ENCODE measurements at regions not wholly inside any gene's neighbourhood (a gene's known extent, or its start where the extent isn't known, plus 50 kb on each side); places are given as distances from the start of the nearest gene placed in this dataset.
"Not testable (repeated sequence)": the region's sequence is repeated elsewhere in the genome, so short reads cannot be mapped to it uniquely, and the experiment has no call there.

DNA sequence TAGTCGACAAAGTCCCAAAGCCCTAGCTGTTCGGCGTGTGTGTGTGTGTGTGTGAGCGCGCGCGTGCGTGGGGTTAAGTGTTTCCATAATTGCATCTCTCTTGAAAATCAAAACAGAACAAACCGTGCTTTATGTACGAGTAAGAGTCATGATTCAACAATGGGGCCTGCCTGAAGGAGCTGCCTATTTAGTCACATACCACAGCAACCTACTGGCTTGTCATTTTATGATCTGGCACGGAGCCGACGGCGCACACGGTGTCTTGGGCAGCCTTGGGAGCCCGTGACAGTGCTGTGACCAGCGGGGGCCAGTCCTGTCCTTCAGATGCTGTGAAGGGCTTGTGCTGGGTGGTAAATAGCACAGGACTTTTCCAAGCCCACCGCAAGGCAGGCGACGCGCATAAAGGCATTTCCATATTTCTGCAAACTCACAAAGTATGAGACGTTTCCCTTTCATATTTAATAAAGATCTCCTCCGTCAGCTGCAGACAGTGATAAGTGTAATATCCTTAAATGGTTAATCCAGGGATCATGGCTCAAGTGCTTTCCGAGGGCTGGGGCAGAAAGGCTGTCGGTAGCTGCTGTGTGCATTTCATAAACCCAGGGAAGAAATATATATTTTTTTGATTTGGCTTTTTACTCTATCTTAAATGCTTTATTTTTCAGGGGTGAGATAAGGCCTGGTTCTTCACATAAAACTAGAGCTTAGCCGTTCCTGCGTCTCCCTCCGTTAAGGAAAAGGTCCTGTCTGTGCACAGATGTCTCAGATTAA lies 270.2 kb upstream of the IRX1 start:
- in situ Hi-C loops (cut with HindIII; ENCODE audit: low pct_unique_long_range_greater_than_20kb, low sequenced_read_pairs) = no loop called here
- DNase-seq (ENCODE audit: low read depth in 1 of 2, low spot score in 1 of 2) = peak; percentile 35 to 45
- TF ChIP-seq JUND (IDR thresholded peaks at IDR 0.05; ENCODE audit: low read depth) = no peak

GRCh38 chr5:3324421-3325101 lies 271.1 kb upstream of the IRX1 start:
- peak in 1 of 2 experiments; percentile 26 for DNase-seq (ENCODE audit: low read depth in 1 of 2, low spot score in 1 of 2)
- no peak for TF ChIP-seq JUND (IDR thresholded peaks at IDR 0.05; ENCODE audit: low read depth)
- in situ Hi-C loops (cut with HindIII; ENCODE audit: low pct_unique_long_range_greater_than_20kb, low sequenced_read_pairs) = no loop called here

DNA sequence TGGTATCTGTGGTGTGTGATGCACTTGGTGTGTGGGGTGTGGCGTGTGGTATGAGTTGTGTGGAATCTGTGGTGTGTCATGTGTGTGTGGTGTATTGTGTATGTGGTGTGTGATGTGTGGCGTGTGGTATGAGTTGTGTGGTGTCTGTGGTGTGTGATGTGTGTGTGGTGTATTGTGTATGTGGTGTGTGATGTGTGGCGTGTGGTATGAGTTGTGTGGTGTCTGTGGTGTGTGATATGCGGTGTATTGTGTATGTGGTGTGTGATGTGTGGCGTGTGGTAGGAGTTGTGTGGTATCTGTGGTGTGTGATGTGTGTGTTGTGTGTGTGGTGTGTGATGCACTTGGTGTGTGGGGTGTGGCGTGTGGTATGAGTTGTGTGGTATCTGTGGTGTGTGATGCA lies 271.7 kb upstream of the IRX1 start:
- DNase-seq (ENCODE audit: low read depth in 1 of 2, low spot score in 1 of 2); in situ Hi-C loops (cut with HindIII; ENCODE audit: low pct_unique_long_range_greater_than_20kb, low sequenced_read_pairs): not testable (repeated sequence)

DNA sequence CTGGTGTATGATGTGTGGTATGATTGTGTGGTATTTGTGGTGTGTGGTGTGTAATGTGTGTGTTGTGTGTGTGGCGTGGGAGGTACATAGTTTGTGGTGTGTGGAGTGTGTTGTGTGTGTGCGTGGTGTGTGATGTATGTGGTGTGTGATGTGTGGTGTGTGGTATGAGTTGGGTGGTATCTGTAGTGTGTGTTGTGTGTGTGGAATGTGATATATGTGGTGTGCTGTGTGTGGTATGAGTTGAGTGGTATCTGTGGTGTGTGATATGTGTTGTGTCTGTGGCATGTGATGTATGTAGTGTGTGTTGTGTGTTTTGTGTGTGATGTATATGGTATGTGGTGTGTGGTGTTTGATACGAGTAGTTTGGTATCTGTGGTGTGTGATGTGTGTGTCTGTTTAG lies 272.5 kb upstream of the IRX1 start:
- in situ Hi-C loops (cut with HindIII; ENCODE audit: low pct_unique_long_range_greater_than_20kb, low sequenced_read_pairs) = no loop called here
- DNase-seq (ENCODE audit: low read depth in 1 of 2, low spot score in 1 of 2) = no peak
- no peak for TF ChIP-seq JUND (IDR thresholded peaks at IDR 0.05; ENCODE audit: low read depth)

DNA sequence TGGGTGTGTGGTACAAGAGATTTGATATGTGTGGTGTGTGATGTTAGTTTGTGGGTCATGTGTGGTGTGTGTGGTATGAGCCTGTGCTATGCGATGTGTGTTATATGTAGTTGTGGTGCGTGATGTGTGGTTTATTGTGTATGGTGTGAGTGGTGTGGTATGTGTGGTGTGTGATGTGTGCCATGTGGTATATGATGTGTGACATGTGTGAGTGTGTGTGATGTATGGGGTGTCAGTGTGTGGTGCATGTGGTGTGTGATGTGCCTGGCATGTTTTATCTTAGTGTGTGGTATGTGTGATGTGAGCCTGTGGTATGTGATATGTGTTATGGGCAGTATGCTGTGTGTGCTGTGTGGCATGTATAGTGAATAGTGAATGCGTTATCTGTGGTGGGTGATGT lies 273.0 kb upstream of the IRX1 start:
- in situ Hi-C loops (cut with HindIII; ENCODE audit: low pct_unique_long_range_greater_than_20kb, low sequenced_read_pairs) = no loop called here
- no peak for TF ChIP-seq JUND (IDR thresholded peaks at IDR 0.05; ENCODE audit: low read depth)

GRCh38 chr5:3321923-3322322 lies 273.7 kb upstream of the IRX1 start:
- no peak for TF ChIP-seq JUND (IDR thresholded peaks at IDR 0.05; ENCODE audit: low read depth)
- in situ Hi-C loops (cut with HindIII; ENCODE audit: low pct_unique_long_range_greater_than_20kb, low sequenced_read_pairs) = no loop called here
- no peak for DNase-seq (ENCODE audit: low read depth in 1 of 2, low spot score in 1 of 2)

More for the DNA sequence above, 273.0 kb upstream of the IRX1 start:
- no peak for DNase-seq (ENCODE audit: low read depth in 1 of 2, low spot score in 1 of 2)

DNA sequence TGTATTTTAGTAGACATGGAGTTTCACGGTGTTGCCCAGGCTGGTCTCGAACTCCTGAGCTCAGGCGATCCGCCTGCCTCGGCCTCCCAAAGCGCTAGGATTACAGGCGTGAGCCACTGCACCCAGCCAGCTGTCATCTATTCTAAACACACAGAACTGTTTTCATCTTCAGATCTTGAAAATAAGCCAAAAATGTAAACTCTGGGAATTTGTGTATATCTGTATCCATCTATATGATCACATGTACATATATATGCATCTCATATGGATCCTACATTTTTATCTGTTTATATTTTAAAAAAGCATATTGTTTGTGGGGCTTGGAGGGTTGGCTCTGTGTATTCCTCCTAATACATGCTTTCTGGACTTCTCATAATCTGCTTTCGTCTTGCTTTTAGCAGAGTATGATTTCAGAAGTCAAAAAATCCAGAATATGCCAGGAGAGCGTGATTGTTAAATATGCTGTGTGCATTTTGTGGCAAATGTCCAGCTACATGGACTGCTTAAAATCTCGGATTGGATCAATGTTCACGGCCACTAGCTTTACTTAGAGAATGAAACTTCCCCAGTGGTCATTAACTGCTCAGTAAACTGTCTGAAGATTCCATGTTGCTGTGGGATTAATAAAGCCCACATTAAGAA lies 274.4 kb upstream of the IRX1 start:
- in situ Hi-C loops (cut with HindIII; ENCODE audit: low pct_unique_long_range_greater_than_20kb, low sequenced_read_pairs) = no loop called here
- TF ChIP-seq JUND (IDR thresholded peaks at IDR 0.05; ENCODE audit: low read depth) = no peak
- DNase-seq (ENCODE audit: low read depth in 1 of 2, low spot score in 1 of 2) = no peak

- TF ChIP-seq JUND (IDR thresholded peaks at IDR 0.05; ENCODE audit: low read depth) = no peak
- no peak for DNase-seq (ENCODE audit: low read depth in 1 of 2, low spot score in 1 of 2)
- in situ Hi-C loops (cut with HindIII; ENCODE audit: low pct_unique_long_range_greater_than_20kb, low sequenced_read_pairs) = no loop called here
Measured at GRCh38 chr5:3320317-3320875, 275.2 kb upstream of the IRX1 start.

- no peak for DNase-seq (ENCODE audit: low read depth in 1 of 2, low spot score in 1 of 2)
- no peak for TF ChIP-seq JUND (IDR thresholded peaks at IDR 0.05; ENCODE audit: low read depth)
- in situ Hi-C loops (cut with HindIII; ENCODE audit: low pct_unique_long_range_greater_than_20kb, low sequenced_read_pairs) = no loop called here
Measured at GRCh38 chr5:3317051-3317795, 278.4 kb upstream of the IRX1 start.

- in situ Hi-C loops (cut with HindIII; ENCODE audit: low pct_unique_long_range_greater_than_20kb, low sequenced_read_pairs) = no loop called here
- DNase-seq (ENCODE audit: low read depth in 1 of 2, low spot score in 1 of 2) = no peak
- no peak for TF ChIP-seq JUND (IDR thresholded peaks at IDR 0.05; ENCODE audit: low read depth)
Measured at GRCh38 chr5:3313569-3313968, 282.1 kb upstream of the IRX1 start.

GRCh38 chr5:3312299-3312698 lies 283.3 kb upstream of the IRX1 start:
- in situ Hi-C loops (cut with HindIII; ENCODE audit: low pct_unique_long_range_greater_than_20kb, low sequenced_read_pairs) = no loop called here
- no peak for TF ChIP-seq JUND (IDR thresholded peaks at IDR 0.05; ENCODE audit: low read depth)
- DNase-seq (ENCODE audit: low read depth in 1 of 2, low spot score in 1 of 2) = no peak

GRCh38 chr5:3311433-3311832 lies 284.2 kb upstream of the IRX1 start:
- in situ Hi-C loops (cut with HindIII; ENCODE audit: low pct_unique_long_range_greater_than_20kb, low sequenced_read_pairs) = no loop called here
- DNase-seq (ENCODE audit: low read depth in 1 of 2, low spot score in 1 of 2) = no peak
- no peak for TF ChIP-seq JUND (IDR thresholded peaks at IDR 0.05; ENCODE audit: low read depth)

Data from T47D (cell line).